Stomach (tissue), 8 donors: ENCODE measurements at regions not wholly inside any gene's neighbourhood (a gene's known extent, or its start where the extent isn't known, plus 50 kb on each side); places are given as distances from the start of the nearest gene placed in this dataset.

ENCODE experiments used
- DNase-seq, 2 donors: peaks; one replicate each; pipeline versions ENCODE4 v3.0.0 to v3.0.0-alpha.2; 2013 to 2019
- H3K27ac ChIP-seq, 5 donors: fragments of 200-600 bp in 4 of 5; sonication (generic) in 4 of 5; one replicate each; pipeline ENCODE4 v1.5.1; 2013 to 2019; ENCODE audit warnings: mild to moderate bottlenecking in 1 of 5, moderate library complexity in 1 of 5
- H3K27me3 ChIP-seq, 3 donors: fragments of 200-600 bp; sonication (generic); one replicate each; pipeline ENCODE4 v1.5.1; 2017 to 2019; ENCODE audit warnings: mixed run types in 1 of 3
- H3K36me3 ChIP-seq, 4 donors: fragments of 200-600 bp; sonication (generic); 1 replicate in 3 of 4; 2 replicates in 1 of 4; pipeline ENCODE4 v1.5.1; 2016 to 2019
- H3K4me1 ChIP-seq, 4 donors: fragments of 200-600 bp; sonication (generic); one replicate each; pipeline ENCODE4 v1.5.1; 2016 to 2019
- H3K4me3 ChIP-seq, 4 donors: fragments of 200-600 bp; sonication (generic) in 3 of 4; one replicate each; pipeline ENCODE4 v1.5.1; 2016 to 2019; ENCODE audit warnings: mild to moderate bottlenecking in 1 of 4
- H3K9me3 ChIP-seq, 4 donors: fragments of 200-600 bp; sonication (generic); one replicate each; pipeline ENCODE4 v1.5.1; 2016 to 2019
- EP300 ChIP-seq: sonication (generic); formaldehyde crosslinking; IDR thresholded peaks from one replicate; pipeline ENCODE4 v1.6.1; 2017; ENCODE audit warnings: antibody characterized with exemption
- POLR2A ChIP-seq, 4 donors: fragments of 450-650 bp; IDR thresholded peaks; one replicate each; pipeline ENCODE4 v1.6.1; 2016; ENCODE audit warnings: antibody characterized with exemption in 4 of 4, control low read depth in 2 of 4, mild to moderate bottlenecking in 1 of 4, moderate library complexity in 1 of 4
- POLR2AphosphoS5 ChIP-seq, 3 donors: sonication (generic); formaldehyde crosslinking; IDR thresholded peaks; one replicate each; pipeline ENCODE4 v1.6.1; 2016; ENCODE audit warnings: antibody characterized with exemption in 3 of 3
- WGBS, 5 donors: extraction: QIAGEN DNeasy Blood & Tissue Kit in 3 of 5; methylation state at CpG; one replicate each; pipeline versions ENCODE4 v1.1.5 to v1.1.7; 2013 to 2018; 5-methylcytosine and 5-hydroxymethylcytosine counted together
- intact Hi-C: fragments of 100-400 bp; cut with DNase I; formaldehyde crosslinking; loops from one replicate; pipeline ENCODE4 v1.15.1; 2023; ENCODE audit warnings: low total_unique reads
- TF ChIP-seq, protein P1 (sequence below), 7 experiments: fragments of 450-650 bp in 4 of 7; fragments of 200-600 bp in 3 of 7; sonication (generic) in 3 of 7; IDR thresholded peaks; one replicate each; pipeline ENCODE4 v1.5.1; 2016 to 2019; ENCODE audit warnings: antibody characterized with exemption in 7 of 7, control low read depth in 2 of 7, mild to moderate bottlenecking in 1 of 7
- donor health status: healthy with polysubstance abuse.
- donor health status: Bipolar disorder and iron deficiency.
- donor health status: healthy.

DNA sequence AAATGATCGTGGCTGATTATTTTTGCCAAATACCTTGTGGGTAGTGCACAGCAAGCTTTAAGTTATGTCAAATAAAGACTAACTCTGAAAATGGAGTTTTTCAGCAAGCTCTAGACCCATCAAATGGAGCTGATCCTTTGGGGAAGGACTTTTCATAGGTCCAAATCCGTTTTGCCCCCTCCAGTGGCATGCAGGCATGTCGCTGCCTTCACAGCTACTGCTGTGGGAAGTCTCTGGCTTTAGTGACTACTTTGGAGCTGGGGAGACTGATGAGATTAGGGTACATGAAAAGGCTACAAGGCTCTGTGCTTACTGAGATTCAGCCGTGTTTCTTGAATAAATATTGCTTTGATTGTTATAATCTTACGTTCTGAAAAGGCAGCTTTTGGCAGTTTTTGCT lies 106.6 kb upstream of the HS3ST1 start:
- 51 to 75% (median 71%) methylated on average over 5 of the region's 5 CpGs for WGBS, 5 donors
- DNase-seq: no peak
- Histone ChIP-seq H3K4me3 (no peak overlapping the region), H3K9me3 (peaks cover 0 to 3% (median 2%) of the 10 kb centered on the region in 4 donors), H3K36me3 (no peaks in the 10 kb centered on the region), H3K27ac (no peak overlapping the region), H3K27me3 (no peaks in the 10 kb centered on the region), H3K4me1 (no peaks in the 10 kb centered on the region)
- TF ChIP-seq, protein P1, sequence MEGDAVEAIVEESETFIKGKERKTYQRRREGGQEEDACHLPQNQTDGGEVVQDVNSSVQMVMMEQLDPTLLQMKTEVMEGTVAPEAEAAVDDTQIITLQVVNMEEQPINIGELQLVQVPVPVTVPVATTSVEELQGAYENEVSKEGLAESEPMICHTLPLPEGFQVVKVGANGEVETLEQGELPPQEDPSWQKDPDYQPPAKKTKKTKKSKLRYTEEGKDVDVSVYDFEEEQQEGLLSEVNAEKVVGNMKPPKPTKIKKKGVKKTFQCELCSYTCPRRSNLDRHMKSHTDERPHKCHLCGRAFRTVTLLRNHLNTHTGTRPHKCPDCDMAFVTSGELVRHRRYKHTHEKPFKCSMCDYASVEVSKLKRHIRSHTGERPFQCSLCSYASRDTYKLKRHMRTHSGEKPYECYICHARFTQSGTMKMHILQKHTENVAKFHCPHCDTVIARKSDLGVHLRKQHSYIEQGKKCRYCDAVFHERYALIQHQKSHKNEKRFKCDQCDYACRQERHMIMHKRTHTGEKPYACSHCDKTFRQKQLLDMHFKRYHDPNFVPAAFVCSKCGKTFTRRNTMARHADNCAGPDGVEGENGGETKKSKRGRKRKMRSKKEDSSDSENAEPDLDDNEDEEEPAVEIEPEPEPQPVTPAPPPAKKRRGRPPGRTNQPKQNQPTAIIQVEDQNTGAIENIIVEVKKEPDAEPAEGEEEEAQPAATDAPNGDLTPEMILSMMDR (IDR thresholded peaks at IDR 0.05): no peak
- no peak for TF ChIP-seq EP300
- TF ChIP-seq POLR2AphosphoS5 (IDR thresholded peaks at IDR 0.05): no peak
- no peak for TF ChIP-seq POLR2A (IDR thresholded peaks at IDR 0.05)
- intact Hi-C loops: no loop called here

DNA sequence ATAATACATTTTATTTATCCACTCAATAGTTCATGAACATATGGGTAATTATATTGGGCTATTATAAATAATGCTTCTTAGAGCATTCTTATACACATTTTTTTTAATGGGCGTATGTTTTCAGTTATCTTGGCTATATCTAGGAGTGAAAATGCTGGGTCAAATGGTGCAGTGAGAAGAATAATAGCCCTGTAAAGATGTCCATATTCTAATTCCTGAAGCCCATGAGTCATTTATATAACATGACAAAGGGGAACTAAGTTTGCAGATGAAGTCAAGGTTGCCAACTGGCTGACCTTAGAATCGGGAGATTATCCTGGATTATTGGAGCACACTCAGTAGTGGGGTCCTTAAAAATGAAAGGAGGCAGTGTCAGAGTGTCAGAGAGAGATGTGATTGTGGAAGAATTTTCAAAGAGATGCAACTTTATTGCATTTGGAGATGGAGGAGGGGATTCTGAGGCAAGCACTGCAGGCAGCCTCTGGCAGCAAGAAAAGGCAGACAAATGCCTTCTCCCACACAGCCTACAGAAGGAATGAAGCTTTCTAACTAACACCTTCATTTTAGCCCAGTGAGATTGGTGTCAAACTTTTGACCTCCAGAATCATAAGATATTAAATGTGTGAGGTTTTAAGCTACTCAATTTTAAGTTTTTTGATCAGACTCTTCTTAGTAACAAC lies 106.1 kb upstream of the HS3ST1 start:
- Histone ChIP-seq H3K4me1 (no peaks in the 10 kb centered on the region), H3K9me3 (peaks cover 0 to 4% (median 2%) of the 10 kb centered on the region in 4 donors), H3K4me3 (no peak overlapping the region), H3K27ac (no peak overlapping the region), H3K27me3 (no peaks in the 10 kb centered on the region), H3K36me3 (no peaks in the 10 kb centered on the region)
- 19 to 52% (median 32%) methylated on average over 2 of the region's 2 CpGs for WGBS, 5 donors
- DNase-seq: no peak
- TF ChIP-seq EP300 (no peak), POLR2AphosphoS5 (IDR thresholded peaks at IDR 0.05) (no peak), POLR2A (IDR thresholded peaks at IDR 0.05) (no peak)
- TF ChIP-seq, protein P1 (IDR thresholded peaks at IDR 0.05): no peak
- intact Hi-C loops: no loop called here

DNA sequence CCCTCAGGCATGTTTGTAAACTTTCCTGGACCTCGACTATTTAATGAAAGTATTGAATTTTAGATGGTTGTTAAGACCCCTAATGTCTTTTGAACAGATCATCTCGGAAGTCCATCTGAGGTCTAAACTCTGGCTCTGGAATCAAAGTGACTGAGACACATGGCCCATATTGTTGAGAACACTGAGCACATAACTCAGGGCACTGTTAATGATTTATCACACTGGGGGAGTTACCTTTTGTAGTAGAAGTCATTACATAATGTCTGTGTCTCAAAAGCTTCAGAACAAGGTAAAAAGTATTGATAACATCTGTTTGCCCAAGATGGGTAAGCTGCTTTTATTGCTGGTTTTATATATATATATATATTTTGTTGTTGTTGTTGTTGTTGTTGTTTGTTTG lies 103.4 kb upstream of the HS3ST1 start:
- H3K27me3 ChIP-seq: no peaks in the 10 kb centered on the region
- H3K9me3 ChIP-seq: peaks cover 0 to 4% (median 2%) of the 10 kb centered on the region in 4 donors
- no peak overlapping the region for H3K27ac ChIP-seq
- peak in 1 of 2 donors; percentile 74 for DNase-seq
- H3K36me3 ChIP-seq: no peaks in the 10 kb centered on the region
- TF ChIP-seq EP300: no peak
- TF ChIP-seq POLR2AphosphoS5 (IDR thresholded peaks at IDR 0.05): no peak
- TF ChIP-seq POLR2A (IDR thresholded peaks at IDR 0.05): no peak
- TF ChIP-seq, protein P1 (IDR thresholded peaks at IDR 0.05): no peak
- intact Hi-C loops: no loop called here
- 38 to 72% (median 54%) methylated on average over 2 of the region's 2 CpGs for WGBS, 5 donors
- no peak overlapping the region for H3K4me3 ChIP-seq
- H3K4me1 ChIP-seq: peaks cover 0 to 9% (median 0%) of the 10 kb centered on the region in 4 donors

DNA sequence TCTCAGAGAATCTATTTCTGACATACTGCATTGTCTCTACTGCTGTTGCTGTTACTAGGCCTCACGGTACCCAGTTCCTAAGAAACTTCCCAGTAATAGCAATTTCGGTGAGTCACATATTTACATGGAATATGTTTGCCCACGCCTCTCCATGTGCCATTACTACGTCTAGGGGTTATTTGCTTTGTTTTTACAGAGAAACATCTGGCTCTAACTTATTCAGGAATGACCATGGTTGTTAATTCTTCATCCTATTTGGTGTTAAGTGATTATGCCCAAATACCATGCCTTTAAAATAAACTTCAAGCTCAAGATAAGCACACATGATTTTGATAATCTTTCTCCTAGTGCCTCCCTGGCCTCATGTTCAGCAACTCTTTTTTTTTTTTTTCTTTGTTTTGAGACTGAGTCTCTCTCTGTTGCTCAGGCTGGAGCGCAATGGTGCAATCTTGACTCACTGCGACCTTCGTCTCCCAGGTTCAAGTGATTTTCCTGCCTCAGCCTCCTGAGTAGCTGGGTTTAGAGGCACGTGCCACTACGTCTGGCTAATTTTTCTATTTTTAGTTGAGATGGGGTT lies 101.0 kb upstream of the HS3ST1 start:
- peak; percentile 43 to 81 for DNase-seq

More for the DNA sequence above, 101.0 kb upstream of the HS3ST1 start:
- peaks cover 0 to 9% (median 0%) of the 10 kb centered on the region in 4 donors for H3K4me1 ChIP-seq
- intact Hi-C loops: no loop called here
- H3K9me3 ChIP-seq: peaks cover 0 to 4% (median 2%) of the 10 kb centered on the region in 4 donors
- no peak overlapping the region for H3K4me3 ChIP-seq
- 32 to 58% (median 47%) methylated on average over 9 of the region's 9 CpGs for WGBS, 5 donors
- H3K27me3 ChIP-seq: no peaks in the 10 kb centered on the region
- no peaks in the 10 kb centered on the region for H3K36me3 ChIP-seq
- peak overlapping the region in 4 of 5 donors; percentile 16 to 61 (median 46) for H3K27ac ChIP-seq
- no peak for TF ChIP-seq EP300
- TF ChIP-seq POLR2AphosphoS5 (IDR thresholded peaks at IDR 0.05): peak in 2 of 3 donors; percentile 13 to 59
- no peak for TF ChIP-seq POLR2A (IDR thresholded peaks at IDR 0.05)
- TF ChIP-seq, protein P1 (IDR thresholded peaks at IDR 0.05): no peak
